NCI-H748 (cell line): ENCODE measurements at regions not wholly inside any gene's neighbourhood (a gene's known extent, or its start where the extent isn't known, plus 50 kb on each side); places are given as distances from the start of the nearest gene placed in this dataset.
"Not testable (repeated sequence)": the region's sequence is repeated elsewhere in the genome, so short reads cannot be mapped to it uniquely, and the experiment has no call there.

Experiments
- DNase-seq: peaks from one replicate; lab custom pipeline; 2025; ENCODE audit not compliant: unreplicated experiment; lab: John Stamatoyannopoulos, UW

- no peak for DNase-seq
Observed at GRCh38 chr5:82959466-82959865, 117.7 kb downstream of the TMEM167A start.

- DNase-seq = no peak
Observed at GRCh38 chr5:82956600-82956999, 120.6 kb downstream of the TMEM167A start.

DNA sequence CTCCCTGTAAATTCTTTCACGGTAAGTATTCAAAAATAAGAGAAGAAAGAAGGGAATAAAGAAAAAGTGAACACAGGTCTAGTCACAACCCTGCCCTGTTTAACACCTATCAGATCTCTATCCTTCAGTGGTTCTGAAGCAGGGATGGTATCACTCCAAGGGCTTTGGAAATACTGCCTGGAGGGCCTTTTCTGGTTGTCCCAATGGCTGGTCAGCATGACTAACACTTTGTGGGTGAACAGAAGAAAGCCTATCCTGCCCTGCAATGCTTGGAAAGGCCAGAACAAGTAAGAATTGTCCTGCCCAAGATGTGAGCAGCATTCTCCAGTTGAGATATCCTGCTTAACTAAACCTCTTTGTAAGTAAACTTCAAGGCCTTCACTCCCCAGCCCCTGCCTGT is 124.9 kb downstream of the TMEM167A start:
- DNase-seq = no peak

DNA sequence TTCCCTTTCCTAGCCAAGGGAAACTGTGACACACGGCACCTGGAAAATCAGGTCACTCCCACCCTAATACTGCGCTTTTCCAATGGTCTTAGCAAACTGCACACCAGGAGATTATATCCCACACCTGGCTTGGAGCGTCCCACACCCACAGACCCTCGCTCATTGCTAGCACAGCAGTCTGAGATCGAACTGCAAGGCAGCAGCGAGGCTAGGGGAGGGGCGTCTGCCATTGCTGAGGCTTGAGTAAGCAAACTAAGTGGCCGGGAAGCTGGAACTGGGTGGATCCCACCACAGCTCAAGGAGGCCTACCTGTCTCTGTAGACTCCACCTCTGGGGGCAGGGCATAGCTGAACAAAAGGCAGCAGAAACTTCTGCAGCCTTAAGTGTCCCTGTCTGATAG is 132.9 kb downstream of the TMEM167A start:
- not testable (repeated sequence) for DNase-seq

DNA sequence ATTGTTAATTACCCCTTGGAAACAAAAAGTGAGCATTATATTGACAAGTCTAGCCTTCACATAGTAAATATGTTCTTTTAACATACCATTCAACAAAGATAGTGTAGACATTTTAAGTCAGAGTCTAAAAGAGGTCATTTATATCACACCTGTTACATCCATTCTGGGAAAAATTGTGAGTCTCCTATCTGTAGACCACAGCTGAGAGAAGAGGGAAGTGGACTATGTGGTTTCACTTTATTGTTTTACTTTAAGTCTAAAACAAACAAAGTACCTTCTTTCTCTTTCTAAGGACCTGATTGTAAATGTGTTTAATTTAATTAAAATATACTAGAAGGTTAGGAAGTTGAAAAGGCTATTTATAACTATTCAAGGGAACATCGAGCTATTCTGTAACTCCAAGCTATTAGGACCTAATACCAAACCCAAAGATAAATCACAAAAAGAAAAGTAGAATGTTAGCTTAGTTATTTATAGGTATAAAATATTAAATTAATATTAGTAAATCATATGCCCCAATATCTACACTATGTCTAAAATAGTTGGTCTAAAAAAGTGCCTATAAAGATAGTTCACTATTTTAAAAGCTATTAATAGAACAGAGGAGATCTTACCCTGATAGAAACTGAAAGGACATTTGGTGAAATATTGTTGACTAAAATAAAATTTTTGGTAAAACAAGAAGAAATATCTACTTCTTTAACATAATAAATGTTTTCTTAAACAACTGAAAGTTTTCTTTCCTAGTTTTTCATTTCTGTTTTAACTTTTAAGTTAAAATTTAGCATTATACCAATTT is 134.9 kb downstream of the TMEM167A start:
- DNase-seq = no peak

GRCh38 chr5:82938901-82939725 is 138.1 kb downstream of the TMEM167A start:
- DNase-seq = no peak

GRCh38 chr5:82932473-82933220 is 144.5 kb downstream of the TMEM167A start:
- DNase-seq = peak; percentile 38

GRCh38 chr5:82931110-82931509 is 146.1 kb downstream of the TMEM167A start:
- DNase-seq = no peak

GRCh38 chr5:82925061-82925411 is 152.2 kb downstream of the TMEM167A start:
- DNase-seq = peak; percentile 11

- peak; percentile 45 for DNase-seq
Observed at GRCh38 chr5:82924226-82925060, 152.8 kb downstream of the TMEM167A start.

DNA sequence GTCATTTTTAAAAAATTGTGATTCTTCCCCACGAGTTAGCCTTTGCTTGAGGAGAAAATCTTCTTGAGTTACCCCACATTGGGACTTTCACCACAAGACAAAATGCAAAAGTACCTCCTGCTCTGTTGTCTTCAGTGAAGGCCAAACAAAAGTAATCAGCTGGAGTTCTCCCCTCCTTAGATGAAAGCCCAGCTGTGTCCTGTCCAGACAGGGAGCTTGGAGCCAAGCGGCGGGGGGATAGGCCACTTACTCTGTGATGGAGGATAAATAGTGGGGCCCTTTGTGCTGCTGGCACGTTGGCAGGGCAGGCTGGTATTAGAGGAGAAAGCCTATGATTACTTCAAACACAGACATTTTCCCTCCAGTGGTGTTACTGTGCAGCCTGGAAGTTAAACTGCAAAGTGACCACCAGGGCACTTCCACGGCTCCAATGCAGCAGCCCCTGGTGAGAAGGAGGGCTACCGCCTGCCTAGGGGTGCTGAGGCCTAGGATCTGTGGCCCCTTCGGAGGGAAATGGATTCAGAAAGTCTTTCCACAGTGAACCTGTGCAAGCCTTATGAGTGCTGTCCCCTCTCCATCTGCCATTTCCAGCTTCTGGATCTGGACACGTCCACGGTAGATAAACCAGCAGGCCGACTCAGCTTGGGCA is 155.0 kb downstream of the TMEM167A start:
- no peak for DNase-seq

GRCh38 chr5:82918311-82919031 is 158.7 kb downstream of the TMEM167A start:
- no peak for DNase-seq

DNA sequence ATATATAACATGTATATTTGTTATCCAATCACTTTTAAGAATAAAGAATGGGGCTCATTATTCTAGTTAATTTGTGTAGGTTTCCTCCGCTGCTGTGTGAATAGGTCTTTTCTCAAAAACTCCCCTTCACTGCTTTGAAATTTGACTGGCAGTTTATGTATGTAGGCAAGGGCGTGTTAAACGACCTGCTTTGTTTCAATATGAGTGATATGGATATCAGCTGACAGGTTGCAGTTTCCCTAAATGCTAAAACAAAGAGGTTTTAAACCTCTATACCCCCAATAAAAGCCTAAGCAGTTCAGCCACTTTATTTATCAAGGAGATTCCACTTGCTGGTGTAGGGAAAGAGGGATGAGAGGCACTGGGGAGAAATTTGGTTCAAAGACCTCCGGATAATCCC is 159.6 kb downstream of the TMEM167A start:
- DNase-seq = no peak

GRCh38 chr5:82913971-82914370 is 163.2 kb downstream of the TMEM167A start:
- no peak for DNase-seq

DNA sequence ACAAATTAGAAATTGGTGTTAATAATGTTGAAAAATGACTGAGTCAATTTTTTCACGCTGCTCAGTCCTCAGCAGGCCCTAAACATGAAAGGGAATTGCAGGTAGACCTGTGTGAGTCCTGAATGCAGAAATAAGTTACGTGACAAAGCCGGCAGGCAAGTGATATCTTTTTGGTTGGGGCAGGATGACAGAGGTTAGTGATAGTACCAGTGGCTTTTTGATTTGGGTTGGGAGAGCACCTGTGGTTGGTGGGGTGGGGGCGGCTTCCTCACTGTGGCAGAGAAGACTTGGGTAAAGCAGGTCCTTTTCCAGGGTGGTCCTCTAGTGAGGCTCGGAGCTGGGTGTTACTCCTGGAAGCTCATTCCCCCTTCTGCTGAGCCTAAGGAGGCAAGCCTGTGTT is 164.7 kb downstream of the TMEM167A start:
- DNase-seq = no peak

GRCh38 chr5:82911910-82912309 is 165.3 kb downstream of the TMEM167A start:
- DNase-seq = no peak

GRCh38 chr5:82910905-82911304 is 166.3 kb downstream of the TMEM167A start:
- no peak for DNase-seq

DNA sequence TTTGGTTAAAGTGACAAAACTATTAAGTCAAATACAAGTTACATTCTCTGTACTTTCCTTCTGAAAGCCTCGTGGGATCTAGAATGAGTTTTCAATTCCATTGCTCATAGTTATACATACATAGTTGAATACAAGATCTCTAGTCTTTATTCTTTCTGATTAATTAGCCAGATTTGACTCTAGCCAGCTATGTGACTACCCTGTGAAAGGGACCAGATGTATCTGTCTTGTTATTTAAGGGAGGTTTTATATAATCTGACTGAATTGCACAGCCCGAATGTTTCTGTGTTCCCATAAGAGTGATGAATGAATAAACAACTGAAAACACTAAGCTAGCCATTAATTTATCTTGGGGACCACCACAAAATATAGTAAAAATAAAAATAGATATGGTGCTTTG is 166.7 kb downstream of the TMEM167A start:
- DNase-seq = no peak

- DNase-seq = no peak
Observed at GRCh38 chr5:82909771-82910170, 167.4 kb downstream of the TMEM167A start.

DNA sequence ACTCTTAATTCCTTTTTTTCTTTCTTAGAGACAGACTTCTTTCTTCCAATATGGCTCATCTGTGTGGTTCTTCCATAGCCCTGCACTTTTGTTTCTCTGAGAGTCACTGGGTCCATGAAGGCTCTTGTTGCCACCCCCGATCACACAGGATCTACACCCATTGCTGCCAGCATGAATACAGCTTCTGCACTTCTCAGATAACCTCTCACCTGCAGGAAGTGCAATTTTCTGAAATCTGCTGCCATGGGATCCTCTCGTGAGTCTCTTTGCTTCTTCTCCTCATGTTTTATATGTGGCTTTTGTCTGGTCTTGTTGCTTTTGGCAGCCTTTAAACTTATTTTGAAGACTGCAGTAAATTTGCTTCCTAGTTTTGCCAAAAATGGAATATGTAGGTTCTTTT is 171.2 kb downstream of the TMEM167A start:
- DNase-seq = peak; percentile 17
